ENCODE measurements at regions not wholly inside any gene's neighbourhood (a gene's known extent, or its start where the extent isn't known, plus 50 kb on each side); places are given as distances from the start of the nearest gene placed in this dataset.

- Histone ChIP-seq H4K20me1 (ENCODE audit: insufficient read depth, poor library complexity, severe bottlenecking) (no peaks in the 10 kb centered on the region), H3K4me3 (no peak overlapping the region), H3K4me1 (ENCODE audit: insufficient read depth) (peaks cover 34% of the 10 kb centered on the region), H3K36me3 (replicated peaks; ENCODE audit: insufficient read depth, low read depth) (no peaks in the 10 kb centered on the region), H3K27ac (no peak overlapping the region), H3K9me3 (ENCODE audit: low read depth) (no peaks in the 10 kb centered on the region), H3K27me3 (no peaks in the 10 kb centered on the region), H2AFZ (no peak overlapping the region), H3K9me2 (replicated peaks; ENCODE audit: insufficient read depth) (no peaks in the 10 kb centered on the region), H3K4me2 (no peak overlapping the region), H3K79me2 (no peaks in the 10 kb centered on the region)
- DNase-seq (ENCODE audit: low spot score): no peak
- WGBS (ENCODE audit: low lambda C conversion rate, missing lambda C conversion rate): 94% methylated on average over 8 of the region's 8 CpGs
- TF ChIP-seq EZH2phosphoT487 (IDR thresholded peaks at IDR 0.05; ENCODE audit: low read depth, severe bottlenecking, unreplicated experiment) (no peak), EZH2 (IDR thresholded peaks at IDR 0.05; ENCODE audit: borderline replicate concordance) (no peak), CTCF (IDR thresholded peaks at IDR 0.05; ENCODE audit: poor library complexity) (no peak)
Measured at GRCh38 chr2:120865656-120866055, 130.0 kb downstream of the GLI2 start.

- no peak overlapping the region for H2AFZ ChIP-seq
- H3K27me3 ChIP-seq: no peaks in the 10 kb centered on the region
- no peak overlapping the region for H3K4me2 ChIP-seq
- WGBS (ENCODE audit: low lambda C conversion rate, missing lambda C conversion rate): 92% methylated on average over 7 of the region's 7 CpGs
- no peaks in the 10 kb centered on the region for H4K20me1 ChIP-seq (ENCODE audit: insufficient read depth, poor library complexity, severe bottlenecking)
- peaks cover 34% of the 10 kb centered on the region for H3K4me1 ChIP-seq (ENCODE audit: insufficient read depth)
- H3K36me3 ChIP-seq (replicated peaks; ENCODE audit: insufficient read depth, low read depth): no peaks in the 10 kb centered on the region
- no peak overlapping the region for H3K4me3 ChIP-seq
- H3K9me2 ChIP-seq (replicated peaks; ENCODE audit: insufficient read depth): no peaks in the 10 kb centered on the region
- no peaks in the 10 kb centered on the region for H3K79me2 ChIP-seq
- TF ChIP-seq CTCF (IDR thresholded peaks at IDR 0.05; ENCODE audit: poor library complexity) (no peak), EZH2 (IDR thresholded peaks at IDR 0.05; ENCODE audit: borderline replicate concordance) (no peak), EZH2phosphoT487 (IDR thresholded peaks at IDR 0.05; ENCODE audit: low read depth, severe bottlenecking, unreplicated experiment) (no peak)
- H3K27ac ChIP-seq: no peak overlapping the region
- no peaks in the 10 kb centered on the region for H3K9me3 ChIP-seq (ENCODE audit: low read depth)
- DNase-seq (ENCODE audit: low spot score): no peak
Measured at GRCh38 chr2:120866071-120866470, 130.4 kb downstream of the GLI2 start.

GRCh38 chr2:120866483-120867140 is 130.9 kb downstream of the GLI2 start:
- DNase-seq (ENCODE audit: low spot score): no peak
- Histone ChIP-seq H3K4me3 (no peak overlapping the region), H3K9me3 (ENCODE audit: low read depth) (no peaks in the 10 kb centered on the region), H3K9me2 (replicated peaks; ENCODE audit: insufficient read depth) (no peaks in the 10 kb centered on the region), H3K4me1 (ENCODE audit: insufficient read depth) (peaks cover 34% of the 10 kb centered on the region), H3K36me3 (replicated peaks; ENCODE audit: insufficient read depth, low read depth) (no peaks in the 10 kb centered on the region), H3K27me3 (no peaks in the 10 kb centered on the region), H2AFZ (no peak overlapping the region), H3K27ac (peak overlapping the region; percentile 93), H3K4me2 (peak overlapping the region; percentile 87), H3K79me2 (no peaks in the 10 kb centered on the region), H4K20me1 (ENCODE audit: insufficient read depth, poor library complexity, severe bottlenecking) (no peaks in the 10 kb centered on the region)
- WGBS (ENCODE audit: low lambda C conversion rate, missing lambda C conversion rate): 86% methylated on average over 14 of the region's 14 CpGs
- TF ChIP-seq CTCF (IDR thresholded peaks at IDR 0.05; ENCODE audit: poor library complexity) (no peak), EZH2phosphoT487 (IDR thresholded peaks at IDR 0.05; ENCODE audit: low read depth, severe bottlenecking, unreplicated experiment) (no peak), EZH2 (IDR thresholded peaks at IDR 0.05; ENCODE audit: borderline replicate concordance) (no peak)
